Endothelial cell of umbilical vein (primary cell): ENCODE measurements at regions not wholly inside any gene's neighbourhood (a gene's known extent, or its start where the extent isn't known, plus 50 kb on each side); places are given as distances from the start of the nearest gene placed in this dataset.

Experiments
- BruUV-seq: library from RNA; stranded (reverse); fragments of 400-500 nt; replicated peaks from 2 replicates; lab custom pipeline; 2021; lab: Mats Ljungman, UMichigan
- CTCF ChIA-PET: fragments of 300-600, 350-600 bp; sonication (Branson Sonifier 250); formaldehyde crosslinking; loops from one replicate; lab custom pipeline; 2021; ENCODE audit warnings: antibody characterized with exemption, inconsistent platforms; lab: Charles Lee
- POLR2A ChIA-PET: fragments of 300-600, 350-600 bp; sonication (Branson Sonifier 250); formaldehyde crosslinking; loops from one replicate; lab custom pipeline; 2021; ENCODE audit warnings: antibody characterized with exemption, inconsistent platforms; lab: Charles Lee
- DNase-seq: peaks from one replicate; pipeline ENCODE4 v3.0.0-alpha.2; 2011; ENCODE audit warnings: low read depth, low spot score
- FAIRE-seq: peaks from 2 replicates; lab custom pipeline; 2011; peaks lifted over from hg19 to GRCh38; lab: Jason Lieb, UNC
- H2AFZ ChIP-seq: 2 replicates; pipeline ENCODE4 v1.6.0; 2012; ENCODE audit warnings: low read depth, low read length, control low read depth, inconsistent platforms
- H3K27ac ChIP-seq: 2 replicates; pipeline ENCODE4 v1.5.1; 2011; ENCODE audit warnings: low read depth, mild to moderate bottlenecking, control low read depth, low read length, moderate library complexity; ENCODE audit not compliant: insufficient read depth
- H3K27me3 ChIP-seq, 2 experiments: 2 replicates each; pipeline versions ENCODE4 v1.6.0 to v1.6.1; 2011; ENCODE audit warnings: low read length in 2 of 2, mixed read lengths in 1 of 2; ENCODE audit not compliant: control insufficient read depth in 2 of 2, insufficient read depth in 2 of 2
- H3K36me3 ChIP-seq, 2 experiments: 2 replicates in 1 of 2; 3 replicates in 1 of 2; pipeline ENCODE4 v1.5.1; 2011; ENCODE audit warnings: low read length in 2 of 2, mild to moderate bottlenecking in 1 of 2, moderate library complexity in 1 of 2; ENCODE audit not compliant: control insufficient read depth in 2 of 2, insufficient read depth in 2 of 2; ENCODE audit errors: extremely low read depth in 1 of 2
- H3K4me1 ChIP-seq: 3 replicates; pipeline ENCODE4 v1.5.1; 2011; ENCODE audit warnings: mild to moderate bottlenecking, low read length; ENCODE audit not compliant: control insufficient read depth, insufficient read depth; ENCODE audit errors: extremely low read depth
- H3K4me2 ChIP-seq: 2 replicates; pipeline ENCODE4 v1.6.1; 2011; ENCODE audit warnings: low read length, control low read depth, mixed read lengths; ENCODE audit not compliant: insufficient read depth
- H3K4me3 ChIP-seq, 3 experiments: fragments of 200-600 bp in 1 of 3; sonication (generic), shearing (Covaris generic) in 1 of 3; replicated peaks in 1 of 3; 2 replicates each; pipeline ENCODE4 v1.5.1; 2011 to 2016; ENCODE audit warnings: control low read depth in 3 of 3, low read length in 3 of 3, mild to moderate bottlenecking in 2 of 3, inconsistent platforms in 1 of 3, low read depth in 1 of 3, moderate library complexity in 1 of 3; ENCODE audit not compliant: insufficient read depth in 1 of 3
- H3K79me2 ChIP-seq: 2 replicates; pipeline ENCODE4 v1.6.0; 2012; ENCODE audit warnings: low read length, inconsistent platforms; ENCODE audit not compliant: control insufficient read depth, insufficient read depth
- H3K9ac ChIP-seq: replicated peaks from 2 replicates; pipeline ENCODE3; 2011; ENCODE audit warnings: low read length, control low read depth; ENCODE audit not compliant: insufficient read depth; ENCODE audit errors: extremely low read depth
- H3K9me1 ChIP-seq: replicated peaks from 3 replicates; pipeline ENCODE4 v1.6.0; 2011; ENCODE audit warnings: mild to moderate bottlenecking, low read length; ENCODE audit not compliant: control insufficient read depth, insufficient read depth; ENCODE audit errors: extremely low read depth
- H3K9me3 ChIP-seq: replicated peaks from 2 replicates; pipeline ENCODE4 v1.5.1; 2012; ENCODE audit warnings: low read length, inconsistent platforms; ENCODE audit not compliant: control insufficient read depth, insufficient read depth
- H4K20me1 ChIP-seq: replicated peaks from 2 replicates; pipeline ENCODE3; 2011; ENCODE audit warnings: mild to moderate bottlenecking, low read length; ENCODE audit not compliant: control insufficient read depth, insufficient read depth; ENCODE audit errors: extremely low read depth
- CTCF ChIP-seq, 2 donors: IDR thresholded peaks; 1 replicate in 1 of 2; 2 replicates in 1 of 2; pipeline ENCODE4 v1.5.1; 2011; ENCODE audit warnings: low read length in 2 of 2, mild to moderate bottlenecking in 2 of 2, moderate library complexity in 2 of 2, control low read depth in 1 of 2, inconsistent platforms in 1 of 2, low read depth in 1 of 2; ENCODE audit not compliant: insufficient read depth in 1 of 2; ENCODE audit errors: extremely low read depth in 1 of 2
- EZH2 ChIP-seq: IDR thresholded peaks from 2 replicates; pipeline ENCODE4 v1.6.1; 2012; ENCODE audit warnings: borderline replicate concordance, low read depth, mild to moderate bottlenecking, moderate library complexity, low read length, inconsistent platforms; ENCODE audit not compliant: severe bottlenecking
- FOS ChIP-seq: IDR thresholded peaks from 2 replicates; pipeline ENCODE4 v1.6.1; 2011; ENCODE audit warnings: mild to moderate bottlenecking, low read length, moderate library complexity, borderline replicate concordance; ENCODE audit not compliant: insufficient read depth
- GATA2 ChIP-seq: IDR thresholded peaks from 2 replicates; pipeline ENCODE4 v1.7.0; 2011; ENCODE audit warnings: low read depth, mild to moderate bottlenecking, moderate library complexity, mixed read lengths, low read length; ENCODE audit not compliant: insufficient read length, insufficient read depth
- JUN ChIP-seq: IDR thresholded peaks from 2 replicates; pipeline ENCODE4 v1.6.1; 2011; ENCODE audit warnings: borderline replicate concordance, low read depth; ENCODE audit not compliant: insufficient read length, insufficient read depth
- MAX ChIP-seq: IDR thresholded peaks from 2 replicates; pipeline ENCODE4 v1.6.1; 2011; ENCODE audit not compliant: insufficient read depth, insufficient read length
- MYC ChIP-seq: IDR thresholded peaks from one replicate; pipeline ENCODE4 v1.6.1; 2011; ENCODE audit warnings: mild to moderate bottlenecking, low read depth, low read length
- POLR2A ChIP-seq: IDR thresholded peaks from 2 replicates; pipeline ENCODE4 v1.6.1; 2012; ENCODE audit warnings: low read depth, mild to moderate bottlenecking, control low read depth, low read length
- POLR2AphosphoS5 ChIP-seq: IDR thresholded peaks from 2 replicates; pipeline ENCODE4 v1.6.1; 2012; ENCODE audit warnings: low read depth, mild to moderate bottlenecking, control low read depth, low read length, moderate library complexity; ENCODE audit not compliant: insufficient read depth
- dilution Hi-C: fragments of 300-500 bp; cut with MboI; formaldehyde crosslinking; loops from one replicate; pipeline ENCODE4 v1.15.0; 2019; ENCODE audit warnings: low sequenced_read_pairs; ENCODE audit not compliant: extremely low pct_ligation_motif_present
- intact Hi-C: fragments of 100-400 bp; cut with micrococcal nuclease; formaldehyde crosslinking; loops from one replicate; pipeline ENCODE4 v1.10.0; 2022

DNA sequence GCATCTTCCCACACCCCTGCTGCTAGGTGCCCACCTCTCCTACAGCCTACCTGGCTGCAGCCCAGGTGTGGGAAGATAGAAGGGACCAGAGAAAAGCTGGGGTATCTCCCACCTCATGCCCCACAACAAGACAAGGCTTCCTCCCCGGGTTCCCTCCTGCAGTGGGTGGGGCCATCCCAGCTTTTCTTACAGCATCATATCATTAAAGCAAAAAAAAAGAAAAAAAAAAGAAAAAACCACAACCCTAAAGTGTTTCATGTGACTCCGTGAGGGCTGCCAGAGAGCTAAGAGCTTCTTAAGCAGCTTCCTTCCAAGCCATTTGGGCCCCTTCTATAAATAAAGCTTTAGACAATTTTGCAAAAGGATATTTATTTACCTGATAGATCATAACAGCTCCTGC is 455.4 kb upstream of the TSHZ3 start:
- dilution Hi-C loops = no loop called here

DNA sequence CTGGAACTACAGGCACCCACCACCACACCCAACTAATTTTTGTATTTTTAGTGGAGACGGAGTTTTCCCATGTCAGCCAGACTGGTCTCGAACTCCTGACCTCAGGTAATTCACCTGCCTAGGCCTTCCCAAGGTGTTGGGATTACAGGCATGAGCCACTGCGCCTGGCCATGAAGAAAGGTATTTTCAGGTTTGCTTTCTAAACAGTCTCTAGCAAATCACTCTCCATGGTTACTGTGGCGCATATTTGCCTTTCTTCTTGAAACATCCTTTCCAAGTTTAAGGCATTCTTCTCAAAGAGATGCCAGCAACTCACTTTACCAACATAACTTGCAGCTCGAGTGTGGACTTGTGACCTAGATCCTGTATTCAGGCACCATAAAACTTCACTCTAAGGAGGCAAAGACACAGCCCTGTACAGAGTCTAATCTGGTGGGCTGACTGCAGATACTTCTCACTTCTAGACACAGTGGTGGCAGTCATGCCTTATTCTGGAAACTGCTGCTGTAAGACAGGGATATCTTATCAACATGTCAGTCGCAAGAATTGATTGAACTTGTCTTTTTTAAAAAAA is 461.4 kb upstream of the TSHZ3 start:
- H3K27me3 ChIP-seq = no peaks in the 10 kb centered on the region
- H3K4me2 ChIP-seq = no peak overlapping the region
- BruUV-seq = no TSS peak
- no peaks in the 10 kb centered on the region for H3K9me1 ChIP-seq
- ChIA-PET POLR2A (no interaction called here), CTCF (no interaction called here)
- H3K4me1 ChIP-seq = no peaks in the 10 kb centered on the region
- no peaks in the 10 kb centered on the region for H3K79me2 ChIP-seq
- no peak overlapping the region for H3K27ac ChIP-seq
- intact Hi-C loops (no loop called here), dilution Hi-C loops (no loop called here)
- no peak overlapping the region for H3K9ac ChIP-seq
- H4K20me1 ChIP-seq = no peaks in the 10 kb centered on the region
- no peak overlapping the region for H2AFZ ChIP-seq
- no peak overlapping the region for H3K4me3 ChIP-seq
- H3K9me3 ChIP-seq = peaks cover 4% of the 10 kb centered on the region
- FAIRE-seq (no peak), DNase-seq (no peak)
- H3K36me3 ChIP-seq = no peaks in the 10 kb centered on the region
- no peak for TF ChIP-seq FOS
- TF ChIP-seq EZH2 = no peak
- TF ChIP-seq POLR2AphosphoS5 = no peak
- no peak for TF ChIP-seq GATA2
- TF ChIP-seq JUN = no peak
- no peak for TF ChIP-seq CTCF (IDR thresholded peaks at IDR 0.05; ENCODE audit: extremely low read depth in 1 of 2, insufficient read depth in 1 of 2, low read depth in 1 of 2, low read length in 2 of 2)
- no peak for TF ChIP-seq MYC
- TF ChIP-seq POLR2A = no peak
- no peak for TF ChIP-seq MAX

More for the DNA sequence above, 455.4 kb upstream of the TSHZ3 start:
- no peaks in the 10 kb centered on the region for H3K9me1 ChIP-seq
- no TSS peak for BruUV-seq
- H3K4me2 ChIP-seq = no peak overlapping the region
- H3K27me3 ChIP-seq = no peaks in the 10 kb centered on the region
- no peak overlapping the region for H3K27ac ChIP-seq
- H3K79me2 ChIP-seq = no peaks in the 10 kb centered on the region
- FAIRE-seq (no peak), DNase-seq (no peak)
- H3K9me3 ChIP-seq = peaks cover 2% of the 10 kb centered on the region
- no peaks in the 10 kb centered on the region for H3K36me3 ChIP-seq
- ChIA-PET CTCF (no interaction called here), POLR2A (no interaction called here)
- TF ChIP-seq CTCF (IDR thresholded peaks at IDR 0.05; ENCODE audit: extremely low read depth in 1 of 2, insufficient read depth in 1 of 2, low read depth in 1 of 2, low read length in 2 of 2) = no peak
- H4K20me1 ChIP-seq = no peaks in the 10 kb centered on the region
- H3K4me1 ChIP-seq = no peaks in the 10 kb centered on the region
- H3K4me3 ChIP-seq = no peak overlapping the region
- H2AFZ ChIP-seq = no peak overlapping the region
- H3K9ac ChIP-seq = no peak overlapping the region
- intact Hi-C loops = no loop called here
